GM12878 (cell line): ENCODE measurements at regions not wholly inside any gene's neighbourhood (a gene's known extent, or its start where the extent isn't known, plus 50 kb on each side); places are given as distances from the start of the nearest gene placed in this dataset.
A peak's percentile ranks its signal among the peaks of the same experiment; 100 is the strongest.

Source experiments
- ATAC-seq: fragments of 200-7000 bp; cut with Tn5 transposase; 3 replicates; pipeline ENCODE4 v1.9.1; 2020; ENCODE audit warnings: mild to moderate bottlenecking, moderate library complexity
- BruUV-seq: library from RNA; stranded (reverse); fragments of 400-500 nt; replicated peaks from 2 replicates; lab custom pipeline; 2021; lab: Mats Ljungman, UMichigan
- CTCF ChIA-PET: fragments of 300-600 bp; sonication (Branson Sonifier 250); formaldehyde crosslinking; extraction: SDS; loops from one replicate; lab custom pipeline; 2021; ENCODE audit warnings: inconsistent platforms; lab: Yijun Ruan, JAX
- POLR2A ChIA-PET: fragments of 350-600 bp; formaldehyde crosslinking; extraction: SDS; loops from one replicate; lab custom pipeline; 2021; ENCODE audit warnings: inconsistent platforms; lab: Charles Lee
- RAD21 ChIA-PET: fragments of 300-600 bp; sonication (Branson Sonifier 250); formaldehyde crosslinking; loops from one replicate; lab custom pipeline; 2023; ENCODE audit warnings: antibody characterized with exemption; ENCODE audit not compliant: unreplicated experiment; lab: Charles Lee
- SMC1A ChIA-PET: fragments of 300-600 bp; sonication (Branson Sonifier 250); formaldehyde crosslinking; loops from one replicate; lab custom pipeline; 2023; ENCODE audit not compliant: unreplicated experiment, uncharacterized antibody; lab: Charles Lee
- DNase-seq: peaks from one replicate; pipeline ENCODE4 v3.0.0-alpha.2; 2011; ENCODE audit warnings: low read depth, low spot score
- FAIRE-seq: peaks from 3 replicates; lab custom pipeline; 2011; peaks lifted over from hg19 to GRCh38; lab: Jason Lieb, UNC
- H2AFZ ChIP-seq: 2 replicates; pipeline ENCODE4 v1.6.0; 2011; ENCODE audit warnings: low read depth, low read length, control low read depth; ENCODE audit not compliant: control insufficient read depth
- H3K27ac ChIP-seq: 2 replicates; pipeline ENCODE4 v1.5.1; 2011; ENCODE audit warnings: control low read depth; ENCODE audit not compliant: control insufficient read depth, insufficient read depth
- H3K27me3 ChIP-seq, 2 experiments: replicated peaks in 1 of 2; 2 replicates each; pipeline versions ENCODE4 v1.6.0 to v1.6.1; 2011; ENCODE audit warnings: low read length in 1 of 2; ENCODE audit not compliant: control insufficient read depth in 2 of 2, insufficient read depth in 2 of 2
- H3K36me3 ChIP-seq, 2 experiments: 2 replicates each; pipeline ENCODE4 v1.5.1; 2011; ENCODE audit warnings: low read length in 1 of 2; ENCODE audit not compliant: control insufficient read depth in 2 of 2, insufficient read depth in 2 of 2
- H3K4me1 ChIP-seq: 2 replicates; pipeline ENCODE4 v1.6.1; 2011; ENCODE audit warnings: mild to moderate bottlenecking, low read length, moderate library complexity, mixed read lengths; ENCODE audit not compliant: control insufficient read depth, insufficient read depth
- H3K4me2 ChIP-seq: 2 replicates; pipeline ENCODE4 v1.6.0; 2011; ENCODE audit warnings: control low read depth; ENCODE audit not compliant: control insufficient read depth, insufficient read depth
- H3K4me3 ChIP-seq: fragments of 200-600 bp; sonication (generic); 2 replicates; pipeline ENCODE4 v1.5.1; 2016
- H3K79me2 ChIP-seq: 2 replicates; pipeline ENCODE4 v1.6.0; 2011; ENCODE audit warnings: low read length; ENCODE audit not compliant: control insufficient read depth, insufficient read depth
- H3K9ac ChIP-seq: 2 replicates; pipeline ENCODE4 v1.8.0; 2011; ENCODE audit warnings: low read length, control low read depth, mixed read lengths; ENCODE audit not compliant: control insufficient read depth, insufficient read depth
- H3K9me3 ChIP-seq: replicated peaks from 3 replicates; pipeline ENCODE4 v1.5.1; 2011; ENCODE audit warnings: mild to moderate bottlenecking, low read length; ENCODE audit not compliant: control insufficient read depth, insufficient read depth
- H4K20me1 ChIP-seq: 2 replicates; pipeline ENCODE4 v1.6.0; 2011; ENCODE audit not compliant: control insufficient read depth, insufficient read depth
- CREB1 ChIP-seq: IDR thresholded peaks from 2 replicates; pipeline ENCODE4 v1.6.1; 2012; ENCODE audit warnings: low read depth, mild to moderate bottlenecking, inconsistent platforms
- GABPA ChIP-seq: IDR thresholded peaks from 2 replicates; pipeline ENCODE4 v1.6.1; 2014; ENCODE audit warnings: antibody characterized with exemption, low read depth, mild to moderate bottlenecking, inconsistent platforms
- IKZF2 ChIP-seq, 2 experiments: fragments of 450-650 bp; IDR thresholded peaks; 2 replicates each; pipeline ENCODE4 v1.6.1; 2017; ENCODE audit warnings: mild to moderate bottlenecking in 2 of 2, moderate library complexity in 2 of 2
- KLF5 ChIP-seq: fragments of 450-650 bp; IDR thresholded peaks from 2 replicates; pipeline ENCODE4 v1.6.1; 2014; ENCODE audit warnings: mild to moderate bottlenecking; ENCODE audit not compliant: partially characterized antibody
- MEF2B ChIP-seq: fragments of 450-650 bp; IDR thresholded peaks from 2 replicates; pipeline ENCODE4 v1.6.1; 2018; ENCODE audit warnings: mild to moderate bottlenecking, moderate library complexity; ENCODE audit not compliant: partially characterized antibody, poor library complexity, severe bottlenecking
- MTA2 ChIP-seq: fragments of 450-650 bp; IDR thresholded peaks from 2 replicates; pipeline ENCODE4 v1.6.1; 2016; ENCODE audit warnings: low read depth, mild to moderate bottlenecking, moderate library complexity
- MTA3 ChIP-seq: IDR thresholded peaks from 2 replicates; pipeline ENCODE4 v1.6.1; 2012; ENCODE audit warnings: low read length, inconsistent platforms, borderline replicate concordance
- MXI1 ChIP-seq: fragments of 150-350 bp; IDR thresholded peaks from 2 replicates; pipeline ENCODE4 v1.6.1; 2011; ENCODE audit warnings: low read depth, mild to moderate bottlenecking, inconsistent platforms, low read length, improper control_type of control experiment
- NR2C2 ChIP-seq: IDR thresholded peaks from 2 replicates; pipeline ENCODE4 v1.6.1; 2011; ENCODE audit warnings: borderline replicate concordance, low read depth; ENCODE audit not compliant: control insufficient read depth, insufficient read length
- NRF1 ChIP-seq: conservative IDR thresholded peaks from 2 replicates; pipeline ENCODE4 v1.6.1; 2011; ENCODE audit warnings: mild to moderate bottlenecking, low read depth, low read length, improper control_type of control experiment
- POLR2A ChIP-seq: IDR thresholded peaks from 2 replicates; pipeline ENCODE4 v1.6.1; 2011; ENCODE audit warnings: low read depth, mild to moderate bottlenecking, low read length
- RAD51 ChIP-seq: fragments of 450-650 bp; IDR thresholded peaks from 2 replicates; pipeline ENCODE4 v1.6.1; 2016; ENCODE audit warnings: moderate library complexity, mild to moderate bottlenecking, inconsistent platforms
- RCOR1 ChIP-seq: conservative IDR thresholded peaks from 2 replicates; pipeline ENCODE4 v1.6.1; 2012; ENCODE audit warnings: low read depth, low read length, improper control_type of control experiment
- RELA ChIP-seq: fragments of 450-650 bp; IDR thresholded peaks from 2 replicates; pipeline ENCODE4 v1.8.0; 2014; ENCODE audit warnings: borderline replicate concordance; ENCODE audit not compliant: partially characterized antibody
- SIX5 ChIP-seq: IDR thresholded peaks from 2 replicates; pipeline ENCODE4 v1.6.1; 2011; ENCODE audit warnings: mild to moderate bottlenecking, low read depth, low read length, moderate library complexity; ENCODE audit not compliant: severe bottlenecking
- SMAD5 ChIP-seq: IDR thresholded peaks from 2 replicates; pipeline ENCODE4 v1.6.1; 2016; ENCODE audit warnings: antibody characterized with exemption, low read depth
- SMARCA5 ChIP-seq: fragments of 450-650 bp; IDR thresholded peaks from 2 replicates; pipeline ENCODE4 v1.6.1; 2017; ENCODE audit warnings: mild to moderate bottlenecking
- TBL1XR1 ChIP-seq: IDR thresholded peaks from 2 replicates; pipeline ENCODE4 v1.6.1; 2012; ENCODE audit warnings: low read depth, low read length, improper control_type of control experiment
- TCF12 ChIP-seq: IDR thresholded peaks from 2 replicates; pipeline ENCODE4 v1.6.1; 2011; ENCODE audit warnings: low read depth, mild to moderate bottlenecking, low read length
- ZBED1 ChIP-seq: IDR thresholded peaks from 2 replicates; pipeline ENCODE4 v1.6.1; 2016; ENCODE audit warnings: borderline replicate concordance
- WGBS: methylation state at CpG from one replicate; pipeline ENCODE4 v1.1.6; 2016; ENCODE audit warnings: low lambda C conversion rate; ENCODE audit not compliant: insufficient replicate concordance, insufficient coverage; ENCODE audit errors: missing lambda C conversion rate; 5-methylcytosine and 5-hydroxymethylcytosine counted together
- in situ Hi-C: fragments of 300-500 bp; cut with MboI; formaldehyde crosslinking; loops from 9 replicates; pipeline ENCODE4 v1.14.3; 2018; ENCODE audit warnings: mixed read lengths
- intact Hi-C: fragments of 100-400 bp; cut with micrococcal nuclease; formaldehyde crosslinking; loops from one replicate; pipeline ENCODE4 v1.14.2; 2022; ENCODE audit not compliant: unreplicated experiment

- ChIA-PET CTCF (interaction anchor here (0.6 kb wide), 1 partner anchor 105 kb away, joined by 7 read pairs; no protein-coding TSS in a partner anchor), SMC1A (interaction anchor here (0.9 to 1.1 kb wide), 2 partner anchors 30 to 59 kb away, joined by 3 to 8 read pairs; no protein-coding TSS in a partner anchor)
- intact Hi-C loops (no loop called here), in situ Hi-C loops (no loop called here)
- H3K4me3 ChIP-seq = no peak overlapping the region
- no peaks in the 10 kb centered on the region; the same call in 1 of the 3 replicates for H3K9me3 ChIP-seq
- WGBS = 13% methylated on average over 2 of the region's 2 CpGs
- no peaks in the 10 kb centered on the region for H3K79me2 ChIP-seq
- DNase-seq = no peak
- BruUV-seq = no TSS peak
- no peaks in the 10 kb centered on the region for H3K4me1 ChIP-seq
- no peaks in the 10 kb centered on the region for H3K27me3 ChIP-seq
- no peaks in the 10 kb centered on the region for H4K20me1 ChIP-seq
- FAIRE-seq = no peak
- H3K36me3 ChIP-seq = no peaks in the 10 kb centered on the region
- H3K4me2 ChIP-seq = no peak overlapping the region
- H3K9ac ChIP-seq = no peak overlapping the region
- H2AFZ ChIP-seq = no peak overlapping the region; the same call in 1 of the 2 replicates
- ATAC-seq = peak; percentile 71
- no peak for TF ChIP-seq NR2C2
- no peak for TF ChIP-seq SMARCA5
- no peak for TF ChIP-seq TBL1XR1
- no peak for TF ChIP-seq MTA2
- TF ChIP-seq NRF1 = no peak
- TF ChIP-seq CREB1 = no peak
- no peak for TF ChIP-seq SIX5
- TF ChIP-seq ZBED1 = no peak
- TF ChIP-seq GABPA = no peak
- no peak for TF ChIP-seq MTA3
- no peak for TF ChIP-seq TCF12
- no peak for TF ChIP-seq RCOR1
- TF ChIP-seq IKZF2 (IDR thresholded peaks at IDR 0.05) = no peak
- TF ChIP-seq SMAD5 = no peak
- TF ChIP-seq KLF5 = no peak
- TF ChIP-seq MXI1 = no peak
- TF ChIP-seq MEF2B = no peak
- TF ChIP-seq RAD51 = no peak
- TF ChIP-seq POLR2A = no peak
- no peak for TF ChIP-seq RELA
- TF ChIP-seq, all 136 proteins: peak for 0
- ChIA-PET POLR2A (no interaction called here), RAD21 (no interaction called here)
- no peak overlapping the region for H3K27ac ChIP-seq
Observed at GRCh38 chr6:79305020-79305419, 70.5 kb upstream of the HMGN3 start.
